GM12878 (cell line): ENCODE measurements at regions not wholly inside any gene's neighbourhood (a gene's known extent, or its start where the extent isn't known, plus 50 kb on each side); places are given as distances from the start of the nearest gene placed in this dataset.

Experiments used
- CHD2 ChIP-seq: IDR thresholded peaks from 2 replicates; pipeline ENCODE4 v1.6.1; 2011; ENCODE audit warnings: low read depth, low read length, improper control_type of control experiment, borderline replicate concordance
- GATAD2B ChIP-seq: fragments of 450-650 bp; conservative IDR thresholded peaks from 2 replicates; pipeline ENCODE4 v1.6.1; 2017; ENCODE audit warnings: low read depth, mild to moderate bottlenecking, moderate library complexity
- HCFC1 ChIP-seq: fragments of 150-350 bp; IDR thresholded peaks from 2 replicates; pipeline ENCODE4 v1.6.1; 2014; ENCODE audit warnings: low read length
- MEF2A ChIP-seq: IDR thresholded peaks from 2 replicates; pipeline ENCODE4 v1.6.1; 2011; ENCODE audit warnings: low read depth, mild to moderate bottlenecking, low read length, moderate library complexity; ENCODE audit not compliant: insufficient read depth
- POLR2A ChIP-seq: IDR thresholded peaks from 2 replicates; pipeline ENCODE4 v1.6.1; 2011; ENCODE audit warnings: low read depth, mild to moderate bottlenecking, low read length
- POU2F2 ChIP-seq: IDR thresholded peaks from 3 replicates; pipeline ENCODE4 v1.6.1; 2011; ENCODE audit warnings: low read depth, mild to moderate bottlenecking, low read length, borderline replicate concordance
- YBX1 ChIP-seq: fragments of 450-650 bp; IDR thresholded peaks from 2 replicates; pipeline ENCODE4 v1.6.1; 2016; ENCODE audit warnings: antibody characterized with exemption
- TF ChIP-seq, protein P1 (sequence below): fragments of 450-650 bp; formaldehyde crosslinking; IDR thresholded peaks from 2 replicates; pipeline ENCODE4 v1.4.0; 2022; ENCODE audit warnings: mild to moderate bottlenecking, moderate library complexity
- TF ChIP-seq, protein P2 (sequence below): fragments of 450-650 bp; formaldehyde crosslinking; IDR thresholded peaks from 2 replicates; pipeline ENCODE4 v1.4.0; 2020; ENCODE audit warnings: mild to moderate bottlenecking, moderate library complexity

DNA sequence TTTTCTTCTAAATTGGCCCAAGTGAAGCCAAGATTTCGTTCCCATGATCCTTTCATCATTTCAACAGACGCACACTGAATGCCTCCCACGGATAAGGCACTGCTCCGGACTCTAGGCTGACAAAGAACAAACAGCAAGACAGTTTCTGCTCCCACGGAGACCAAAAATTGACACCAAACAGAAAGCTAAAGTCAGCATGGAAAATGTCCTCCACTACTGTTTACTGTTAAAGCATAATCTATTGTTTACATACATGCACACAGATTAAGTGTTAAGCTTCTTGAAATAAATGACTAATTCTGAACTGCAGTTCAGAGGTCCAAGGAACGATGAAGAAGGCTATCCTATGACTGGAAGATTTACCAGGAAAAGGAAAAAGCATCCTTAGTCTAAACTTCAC lies 199.6 kb downstream of the AASDH start (continued):
- TF ChIP-seq, protein P1, sequence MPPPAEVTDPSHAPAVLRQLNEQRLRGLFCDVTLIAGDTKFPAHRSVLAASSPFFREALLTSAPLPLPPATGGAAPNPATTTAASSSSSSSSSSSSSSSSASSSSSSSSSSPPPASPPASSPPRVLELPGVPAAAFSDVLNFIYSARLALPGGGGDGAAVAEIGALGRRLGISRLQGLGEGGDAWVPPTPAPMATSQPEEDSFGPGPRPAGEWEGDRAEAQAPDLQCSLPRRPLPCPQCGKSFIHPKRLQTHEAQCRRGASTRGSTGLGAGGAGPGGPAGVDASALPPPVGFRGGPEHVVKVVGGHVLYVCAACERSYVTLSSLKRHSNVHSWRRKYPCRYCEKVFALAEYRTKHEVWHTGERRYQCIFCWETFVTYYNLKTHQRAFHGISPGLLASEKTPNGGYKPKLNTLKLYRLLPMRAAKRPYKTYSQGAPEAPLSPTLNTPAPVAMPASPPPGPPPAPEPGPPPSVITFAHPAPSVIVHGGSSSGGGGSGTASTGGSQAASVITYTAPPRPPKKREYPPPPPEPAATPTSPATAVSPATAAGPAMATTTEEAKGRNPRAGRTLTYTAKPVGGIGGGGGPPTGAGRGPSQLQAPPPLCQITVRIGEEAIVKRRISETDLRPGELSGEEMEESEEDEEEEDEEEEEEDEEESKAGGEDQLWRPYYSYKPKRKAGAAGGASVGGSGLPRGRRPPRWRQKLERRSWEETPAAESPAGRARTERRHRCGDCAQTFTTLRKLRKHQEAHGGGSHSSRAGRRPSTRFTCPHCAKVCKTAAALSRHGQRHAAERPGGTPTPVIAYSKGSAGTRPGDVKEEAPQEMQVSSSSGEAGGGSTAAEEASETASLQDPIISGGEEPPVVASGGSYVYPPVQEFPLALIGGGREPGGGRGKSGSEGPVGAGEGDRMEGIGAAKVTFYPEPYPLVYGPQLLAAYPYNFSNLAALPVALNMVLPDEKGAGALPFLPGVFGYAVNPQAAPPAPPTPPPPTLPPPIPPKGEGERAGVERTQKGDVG (CRISPR knock-in tag) = no peak
- no peak for TF ChIP-seq HCFC1
- TF ChIP-seq POLR2A = no peak
- no peak for TF ChIP-seq MEF2A
- no peak for TF ChIP-seq GATAD2B
- TF ChIP-seq, protein P2, sequence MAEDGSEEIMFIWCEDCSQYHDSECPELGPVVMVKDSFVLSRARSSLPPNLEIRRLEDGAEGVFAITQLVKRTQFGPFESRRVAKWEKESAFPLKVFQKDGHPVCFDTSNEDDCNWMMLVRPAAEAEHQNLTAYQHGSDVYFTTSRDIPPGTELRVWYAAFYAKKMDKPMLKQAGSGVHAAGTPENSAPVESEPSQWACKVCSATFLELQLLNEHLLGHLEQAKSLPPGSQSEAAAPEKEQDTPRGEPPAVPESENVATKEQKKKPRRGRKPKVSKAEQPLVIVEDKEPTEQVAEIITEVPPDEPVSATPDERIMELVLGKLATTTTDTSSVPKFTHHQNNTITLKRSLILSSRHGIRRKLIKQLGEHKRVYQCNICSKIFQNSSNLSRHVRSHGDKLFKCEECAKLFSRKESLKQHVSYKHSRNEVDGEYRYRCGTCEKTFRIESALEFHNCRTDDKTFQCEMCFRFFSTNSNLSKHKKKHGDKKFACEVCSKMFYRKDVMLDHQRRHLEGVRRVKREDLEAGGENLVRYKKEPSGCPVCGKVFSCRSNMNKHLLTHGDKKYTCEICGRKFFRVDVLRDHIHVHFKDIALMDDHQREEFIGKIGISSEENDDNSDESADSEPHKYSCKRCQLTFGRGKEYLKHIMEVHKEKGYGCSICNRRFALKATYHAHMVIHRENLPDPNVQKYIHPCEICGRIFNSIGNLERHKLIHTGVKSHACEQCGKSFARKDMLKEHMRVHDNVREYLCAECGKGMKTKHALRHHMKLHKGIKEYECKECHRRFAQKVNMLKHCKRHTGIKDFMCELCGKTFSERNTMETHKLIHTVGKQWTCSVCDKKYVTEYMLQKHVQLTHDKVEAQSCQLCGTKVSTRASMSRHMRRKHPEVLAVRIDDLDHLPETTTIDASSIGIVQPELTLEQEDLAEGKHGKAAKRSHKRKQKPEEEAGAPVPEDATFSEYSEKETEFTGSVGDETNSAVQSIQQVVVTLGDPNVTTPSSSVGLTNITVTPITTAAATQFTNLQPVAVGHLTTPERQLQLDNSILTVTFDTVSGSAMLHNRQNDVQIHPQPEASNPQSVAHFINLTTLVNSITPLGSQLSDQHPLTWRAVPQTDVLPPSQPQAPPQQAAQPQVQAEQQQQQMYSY = no peak
- no peak for TF ChIP-seq POU2F2
- no peak for TF ChIP-seq YBX1
- TF ChIP-seq CHD2 = no peak
- TF ChIP-seq, all 136 proteins: peak for 0
